Lower lobe of right lung (tissue), 2 donors: ENCODE measurements at regions not wholly inside any gene's neighbourhood (a gene's known extent, or its start where the extent isn't known, plus 50 kb on each side); places are given as distances from the start of the nearest gene placed in this dataset.
A peak's percentile ranks its signal among the peaks of the same experiment; 100 is the strongest.
"Not testable (repeated sequence)": the region's sequence is repeated elsewhere in the genome, so short reads cannot be mapped to it uniquely, and the experiment has no call there.

Experiments used
- ATAC-seq, 2 donors: fragments of 200-7000 bp; cut with Tn5 transposase; one replicate each; pipeline ENCODE4 v1.9.1; 2020 to 2022; ENCODE audit warnings: mild to moderate bottlenecking in 2 of 2, moderate library complexity in 2 of 2
- DNase-seq: peaks from one replicate; pipeline ENCODE4 v3.0.0-alpha.2; 2020
- H3K27ac ChIP-seq: fragments of 200-600 bp; one replicate; pipeline ENCODE4 v1.8.0; 2022
- H3K27me3 ChIP-seq: fragments of 200-600 bp; one replicate; pipeline ENCODE4 v1.8.0; 2022; ENCODE audit warnings: low read depth
- H3K36me3 ChIP-seq: fragments of 200-600 bp; one replicate; pipeline ENCODE4 v1.8.0; 2022; ENCODE audit warnings: mild to moderate bottlenecking
- H3K4me1 ChIP-seq: fragments of 200-600 bp; one replicate; pipeline ENCODE4 v1.8.0; 2022
- H3K4me3 ChIP-seq: fragments of 200-600 bp; one replicate; pipeline ENCODE4 v1.8.0; 2022; ENCODE audit warnings: mild to moderate bottlenecking
- H3K9me3 ChIP-seq: fragments of 200-600 bp; one replicate; pipeline ENCODE4 v1.8.0; 2022
- CTCF ChIP-seq: fragments of 200-600 bp; IDR thresholded peaks from one replicate; pipeline ENCODE4 v1.8.0; 2022; ENCODE audit warnings: antibody characterized with exemption, mild to moderate bottlenecking
- intact Hi-C: fragments of 100-400 bp; cut with DNase I; formaldehyde crosslinking; loops from one replicate; pipeline ENCODE4 v1.11.0; 2022
- donor health status: DM: no; HTN: yes; CAD: no; lungs with severe emphysema.

GRCh38 chr5:39526914-39527477 is 102.2 kb upstream of the DAB2 start:
- Histone ChIP-seq H3K4me3 (no peak overlapping the region), H3K9me3 (no peaks in the 10 kb centered on the region), H3K27me3 (no peaks in the 10 kb centered on the region), H3K36me3 (no peaks in the 10 kb centered on the region), H3K4me1 (peaks cover 24% of the 10 kb centered on the region), H3K27ac (peak overlapping the region; percentile 69)
- intact Hi-C loops = no loop called here
- DNase-seq (no peak), ATAC-seq (peak; percentile 86 to 90)
- no peak for TF ChIP-seq CTCF

GRCh38 chr5:39525781-39526180 is 101.0 kb upstream of the DAB2 start:
- H3K27ac ChIP-seq = peak overlapping the region; percentile 69
- DNase-seq (peak; percentile 50), ATAC-seq (peak; percentile 80 to 83)
- H3K27me3 ChIP-seq, H3K9me3 ChIP-seq, H3K4me3 ChIP-seq, intact Hi-C loops, H3K36me3 ChIP-seq: not testable (repeated sequence)
- H3K4me1 ChIP-seq = peaks cover 24% of the 10 kb centered on the region

DNA sequence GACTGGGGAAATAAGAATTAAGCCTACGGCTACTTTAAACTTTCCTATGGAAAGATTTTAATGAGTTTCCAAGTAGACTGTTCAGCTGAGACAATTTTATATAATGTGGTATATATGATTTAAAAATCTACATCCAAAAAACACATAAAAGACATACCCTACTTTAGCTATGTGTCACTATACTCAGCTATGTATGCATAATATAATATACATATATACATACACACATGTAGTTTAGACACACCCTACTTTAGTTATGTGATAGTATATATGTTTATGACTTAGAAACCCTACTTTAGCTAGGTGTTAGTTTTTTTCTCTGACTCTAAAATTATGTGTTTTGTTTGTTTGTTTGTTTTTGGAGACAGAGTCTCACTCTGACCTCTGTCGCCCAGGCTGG is 100.5 kb upstream of the DAB2 start:
- DNase-seq = no peak
- Histone ChIP-seq H3K27ac (peak overlapping the region; percentile 69), H3K36me3 (no peaks in the 10 kb centered on the region), H3K4me1 (peaks cover 26% of the 10 kb centered on the region), H3K9me3 (no peaks in the 10 kb centered on the region), H3K27me3 (no peaks in the 10 kb centered on the region), H3K4me3 (no peak overlapping the region)
- intact Hi-C loops = no loop called here
- no peak for TF ChIP-seq CTCF
- no peak for ATAC-seq

DNA sequence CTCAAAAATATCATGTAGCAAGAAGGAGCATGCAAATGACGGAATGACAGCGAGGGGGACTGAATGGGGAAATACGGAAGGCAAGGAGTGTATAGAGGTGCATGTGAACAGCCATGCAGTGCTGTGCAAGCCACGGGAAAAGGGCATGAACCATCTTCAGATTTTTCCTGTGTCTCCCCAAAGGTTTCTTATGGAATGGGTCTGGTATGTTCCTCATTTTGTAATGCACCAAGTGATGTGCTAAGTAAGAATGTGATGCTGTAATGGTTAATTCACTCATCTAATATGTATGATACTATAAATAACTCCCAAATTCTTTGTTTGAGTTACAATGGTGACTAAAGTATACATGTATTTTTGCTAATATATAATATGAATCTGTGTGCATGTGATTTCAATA is 99.0 kb upstream of the DAB2 start:
- Histone ChIP-seq H3K27me3 (no peaks in the 10 kb centered on the region), H3K36me3 (no peaks in the 10 kb centered on the region), H3K9me3 (no peaks in the 10 kb centered on the region), H3K4me1 (peaks cover 41% of the 10 kb centered on the region), H3K27ac (no peak overlapping the region), H3K4me3 (no peak overlapping the region)
- no peak for ATAC-seq
- no peak for TF ChIP-seq CTCF
- intact Hi-C loops = no loop called here
- DNase-seq = no peak

GRCh38 chr5:39521940-39522590 is 97.3 kb upstream of the DAB2 start:
- ATAC-seq (no peak), DNase-seq (no peak)
- Histone ChIP-seq H3K4me1 (peaks cover 40% of the 10 kb centered on the region), H3K4me3 (no peak overlapping the region), H3K36me3 (no peaks in the 10 kb centered on the region), H3K27me3 (no peaks in the 10 kb centered on the region), H3K27ac (no peak overlapping the region), H3K9me3 (no peaks in the 10 kb centered on the region)
- intact Hi-C loops = no loop called here
- TF ChIP-seq CTCF = no peak

DNA sequence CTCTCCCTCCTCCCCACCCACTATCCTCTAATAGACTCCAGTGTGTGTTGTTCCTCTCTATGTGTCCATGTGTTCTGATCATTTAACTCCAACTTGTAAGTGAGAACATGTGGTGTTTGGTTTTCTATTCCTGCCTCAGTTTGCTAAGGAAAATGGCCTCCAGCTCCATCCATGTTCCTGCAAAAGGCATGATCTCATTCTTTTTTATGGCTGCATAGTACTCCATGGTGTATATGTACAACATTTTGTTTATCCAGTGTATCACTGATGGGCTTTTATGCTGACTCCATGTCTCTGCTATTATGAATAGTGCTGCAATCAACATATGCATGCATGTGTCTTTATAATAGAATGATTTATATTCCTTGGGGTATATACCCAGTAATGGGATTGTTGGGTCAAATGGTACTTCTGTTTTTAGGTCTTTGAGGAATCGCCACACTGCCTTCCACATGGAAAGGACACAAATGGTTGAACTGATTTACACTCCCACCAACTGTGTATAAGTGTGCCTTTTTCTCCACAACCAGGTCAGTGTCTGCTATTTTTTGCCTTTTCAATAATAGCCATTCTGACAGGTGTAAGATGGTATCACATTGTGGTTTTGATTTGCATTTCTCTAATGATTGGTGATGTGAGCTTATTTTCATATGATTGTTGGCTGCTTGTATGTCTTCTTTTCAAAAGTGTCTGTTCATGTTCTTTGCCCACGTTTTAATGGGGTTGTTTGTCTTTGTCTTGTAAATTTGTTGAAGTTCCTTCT is 96.5 kb upstream of the DAB2 start:
- H3K9me3 ChIP-seq = no peaks in the 10 kb centered on the region
- ATAC-seq = no peak
- no peak for DNase-seq
- peaks cover 36% of the 10 kb centered on the region for H3K4me1 ChIP-seq
- intact Hi-C loops = no loop called here
- no peaks in the 10 kb centered on the region for H3K27me3 ChIP-seq
- no peak for TF ChIP-seq CTCF
- no peak overlapping the region for H3K27ac ChIP-seq
- H3K36me3 ChIP-seq = no peaks in the 10 kb centered on the region
- no peak overlapping the region for H3K4me3 ChIP-seq
